Fibroblast of the conjunctiva (primary cell): ENCODE measurements at regions not wholly inside any gene's neighbourhood (a gene's known extent, or its start where the extent isn't known, plus 50 kb on each side); places are given as distances from the start of the nearest gene placed in this dataset.

Source experiments
- DNase-seq: peaks from one replicate; pipeline ENCODE4 v3.0.0-alpha.2; 2010; ENCODE audit warnings: low read depth

- DNase-seq, result no peak
Observed at GRCh38 chr13:47826471-47826870, 174.6 kb downstream of the SUCLA2 start.

GRCh38 chr13:47822036-47822435 is 179.0 kb downstream of the SUCLA2 start:
- DNase-seq, result no peak

GRCh38 chr13:47816831-47817230 is 184.2 kb downstream of the SUCLA2 start:
- DNase-seq, result no peak

GRCh38 chr13:47813718-47814117 is 187.4 kb downstream of the SUCLA2 start:
- no peak for DNase-seq

GRCh38 chr13:47809411-47809810 is 191.7 kb downstream of the SUCLA2 start:
- DNase-seq, result no peak

- no peak for DNase-seq
Observed at GRCh38 chr13:47803131-47803530, 197.9 kb downstream of the SUCLA2 start.

- no peak for DNase-seq
Observed at GRCh38 chr13:47801555-47801954, 199.5 kb downstream of the SUCLA2 start.

- DNase-seq, result no peak
Observed at GRCh38 chr13:47800593-47800992, 200.5 kb downstream of the SUCLA2 start.

- DNase-seq, result no peak
Observed at GRCh38 chr13:47798906-47799305, 202.2 kb downstream of the SUCLA2 start.

- no peak for DNase-seq
Observed at GRCh38 chr13:47798194-47798593, 202.9 kb downstream of the SUCLA2 start.

- DNase-seq, result no peak
Observed at GRCh38 chr13:47796816-47797215, 204.3 kb downstream of the SUCLA2 start.

GRCh38 chr13:47794963-47795362 is 206.1 kb downstream of the SUCLA2 start:
- DNase-seq, result no peak

GRCh38 chr13:47790755-47791154 is 210.3 kb downstream of the SUCLA2 start:
- DNase-seq, result no peak

- DNase-seq, result no peak
Observed at GRCh38 chr13:47788844-47789243, 212.2 kb downstream of the SUCLA2 start.

- no peak for DNase-seq
Observed at GRCh38 chr13:47774671-47774994, 226.4 kb downstream of the SUCLA2 start.

GRCh38 chr13:47764817-47765216 is 236.3 kb downstream of the SUCLA2 start:
- no peak for DNase-seq

- DNase-seq, result no peak
Observed at GRCh38 chr13:47757466-47758080, 243.5 kb downstream of the SUCLA2 start.

- no peak for DNase-seq
Observed at GRCh38 chr13:47747901-47748300, 253.2 kb downstream of the SUCLA2 start.

GRCh38 chr13:47726394-47726793 is 274.7 kb downstream of the SUCLA2 start:
- DNase-seq, result no peak

- no peak for DNase-seq
Observed at GRCh38 chr13:47723898-47724297, 277.2 kb downstream of the SUCLA2 start.

GRCh38 chr13:47719164-47719563 is 281.9 kb downstream of the SUCLA2 start:
- DNase-seq, result no peak

- no peak for DNase-seq
Observed at GRCh38 chr13:47718556-47718955, 282.5 kb downstream of the SUCLA2 start.

- DNase-seq, result no peak
Observed at GRCh38 chr13:47708386-47708785, 292.7 kb downstream of the SUCLA2 start.

- no peak for DNase-seq
Observed at GRCh38 chr13:47707414-47707813, 293.7 kb downstream of the SUCLA2 start.

- no peak for DNase-seq
Observed at GRCh38 chr13:47705185-47705584, 295.9 kb downstream of the SUCLA2 start.
